ENCODE measurements at regions not wholly inside any gene's neighbourhood (a gene's known extent, or its start where the extent isn't known, plus 50 kb on each side); places are given as distances from the start of the nearest gene placed in this dataset.

- H3K4me3 ChIP-seq (ENCODE audit: low read depth, low read length) = no peak overlapping the region
- DNase-seq (ENCODE audit: low read depth) = no peak
- TF ChIP-seq CTCF (IDR thresholded peaks at IDR 0.05; ENCODE audit: insufficient read depth, low read depth, low read length, missing control alignments) = no peak
Observed at GRCh38 chr18:60445341-60445740, 72.8 kb upstream of the MC4R start.

GRCh38 chr18:60446821-60447220 lies 74.2 kb upstream of the MC4R start:
- no peak for DNase-seq (ENCODE audit: low read depth)
- TF ChIP-seq CTCF (IDR thresholded peaks at IDR 0.05; ENCODE audit: insufficient read depth, low read depth, low read length, missing control alignments) = no peak
- no peak overlapping the region for H3K4me3 ChIP-seq (ENCODE audit: low read depth, low read length)

- H3K4me3 ChIP-seq (ENCODE audit: low read depth, low read length) = no peak overlapping the region
- no peak for TF ChIP-seq CTCF (IDR thresholded peaks at IDR 0.05; ENCODE audit: insufficient read depth, low read depth, low read length, missing control alignments)
- DNase-seq (ENCODE audit: low read depth) = no peak
Observed at GRCh38 chr18:60448487-60449267, 76.1 kb upstream of the MC4R start.

GRCh38 chr18:60452421-60452820 lies 79.8 kb upstream of the MC4R start:
- no peak for DNase-seq (ENCODE audit: low read depth)
- TF ChIP-seq CTCF (IDR thresholded peaks at IDR 0.05; ENCODE audit: insufficient read depth, low read depth, low read length, missing control alignments) = no peak
- H3K4me3 ChIP-seq (ENCODE audit: low read depth, low read length) = no peak overlapping the region

- no peak for TF ChIP-seq CTCF (IDR thresholded peaks at IDR 0.05; ENCODE audit: insufficient read depth, low read depth, low read length, missing control alignments)
- H3K4me3 ChIP-seq (ENCODE audit: low read depth, low read length) = no peak overlapping the region
- no peak for DNase-seq (ENCODE audit: low read depth)
Observed at GRCh38 chr18:60466677-60467076, 94.1 kb upstream of the MC4R start.

GRCh38 chr18:60469387-60470100 lies 97.0 kb upstream of the MC4R start:
- H3K4me3 ChIP-seq (ENCODE audit: low read depth, low read length) = no peak overlapping the region
- no peak for DNase-seq (ENCODE audit: low read depth)

More at GRCh38 chr18:60469387-60470100, 97.0 kb upstream of the MC4R start:
- no peak for TF ChIP-seq CTCF (IDR thresholded peaks at IDR 0.05; ENCODE audit: insufficient read depth, low read depth, low read length, missing control alignments)
